ENCODE measurements at regions not wholly inside any gene's neighbourhood (a gene's known extent, or its start where the extent isn't known, plus 50 kb on each side); places are given as distances from the start of the nearest gene placed in this dataset.

GRCh38 chr13:68509734-68510621 is 1279.8 kb upstream of the PCDH9 start:
- ATAC-seq (ENCODE audit: poor library complexity), result no peak
- intact Hi-C loops (cut with DNase I), result no loop called here
- DNase-seq, result no peak

- DNase-seq (no peak), ATAC-seq (ENCODE audit: poor library complexity) (no peak)
- intact Hi-C loops (cut with DNase I), result no loop called here
These were observed 1276.9 kb upstream of the PCDH9 start for GRCh38 chr13:68506888-68507551.

- no peak for DNase-seq
- intact Hi-C loops (cut with DNase I), result no loop called here
- no peak for ATAC-seq (ENCODE audit: poor library complexity)
These were observed 1260.5 kb upstream of the PCDH9 start for GRCh38 chr13:68490594-68490993.

- ATAC-seq (ENCODE audit: poor library complexity) (peak; percentile 61), DNase-seq (no peak)
- intact Hi-C loops (cut with DNase I), result no loop called here
These were observed 1251.0 kb upstream of the PCDH9 start for GRCh38 chr13:68481130-68481529.

GRCh38 chr13:68473834-68474326 is 1243.7 kb upstream of the PCDH9 start:
- DNase-seq (no peak), ATAC-seq (ENCODE audit: poor library complexity) (no peak)
- intact Hi-C loops (cut with DNase I), result no loop called here

GRCh38 chr13:68467160-68467559 is 1237.0 kb upstream of the PCDH9 start:
- intact Hi-C loops (cut with DNase I), result no loop called here
- DNase-seq (no peak), ATAC-seq (ENCODE audit: poor library complexity) (no peak)

GRCh38 chr13:68440874-68441273 is 1210.7 kb upstream of the PCDH9 start:
- DNase-seq, result no peak
- no peak for ATAC-seq (ENCODE audit: poor library complexity)
- intact Hi-C loops (cut with DNase I), result no loop called here

- intact Hi-C loops (cut with DNase I), result no loop called here
- DNase-seq, result no peak
These were observed 1209.7 kb upstream of the PCDH9 start for GRCh38 chr13:68439817-68440216.

GRCh38 chr13:68428292-68428691 is 1198.2 kb upstream of the PCDH9 start:
- DNase-seq (no peak), ATAC-seq (ENCODE audit: poor library complexity) (no peak)
- intact Hi-C loops (cut with DNase I), result no loop called here

More at GRCh38 chr13:68439817-68440216, 1209.7 kb upstream of the PCDH9 start:
- no peak for ATAC-seq (ENCODE audit: poor library complexity)

GRCh38 chr13:68417801-68418200 is 1187.7 kb upstream of the PCDH9 start:
- ATAC-seq (ENCODE audit: poor library complexity) (no peak), DNase-seq (no peak)
- intact Hi-C loops (cut with DNase I), result no loop called here

- intact Hi-C loops (cut with DNase I), result no loop called here
- ATAC-seq (ENCODE audit: poor library complexity) (no peak), DNase-seq (no peak)
These were observed 1179.9 kb upstream of the PCDH9 start for GRCh38 chr13:68410007-68410406.

GRCh38 chr13:68390987-68391386 is 1160.9 kb upstream of the PCDH9 start:
- intact Hi-C loops (cut with DNase I), result no loop called here

GRCh38 chr13:68386808-68387207 is 1156.7 kb upstream of the PCDH9 start:
- ATAC-seq (ENCODE audit: poor library complexity) (no peak), DNase-seq (no peak)
- intact Hi-C loops (cut with DNase I), result no loop called here

More at GRCh38 chr13:68390987-68391386, 1160.9 kb upstream of the PCDH9 start:
- ATAC-seq (ENCODE audit: poor library complexity) (no peak), DNase-seq (no peak)

GRCh38 chr13:68380041-68380973 is 1150.2 kb upstream of the PCDH9 start:
- intact Hi-C loops (cut with DNase I), result no loop called here
- ATAC-seq (ENCODE audit: poor library complexity), result no peak
- no peak for DNase-seq

- DNase-seq (no peak), ATAC-seq (ENCODE audit: poor library complexity) (no peak)
- intact Hi-C loops (cut with DNase I), result no loop called here
These were observed 1148.2 kb upstream of the PCDH9 start for GRCh38 chr13:68378294-68378693.

GRCh38 chr13:68375004-68375403 is 1144.9 kb upstream of the PCDH9 start:
- no peak for DNase-seq
- no peak for ATAC-seq (ENCODE audit: poor library complexity)
- intact Hi-C loops (cut with DNase I), result no loop called here

- intact Hi-C loops (cut with DNase I), result no loop called here
- DNase-seq (no peak), ATAC-seq (ENCODE audit: poor library complexity) (no peak)
These were observed 1139.6 kb upstream of the PCDH9 start for GRCh38 chr13:68369739-68370138.

GRCh38 chr13:68368922-68369321 is 1138.8 kb upstream of the PCDH9 start:
- intact Hi-C loops (cut with DNase I), result no loop called here
- ATAC-seq (ENCODE audit: poor library complexity) (no peak), DNase-seq (no peak)

- intact Hi-C loops (cut with DNase I), result no loop called here
- DNase-seq, result no peak
- no peak for ATAC-seq (ENCODE audit: poor library complexity)
These were observed 1129.0 kb upstream of the PCDH9 start for GRCh38 chr13:68359105-68359504.

All from Right ventricle myocardium superior (tissue), 1 donor.